ENCODE measurements at regions not wholly inside any gene's neighbourhood (a gene's known extent, or its start where the extent isn't known, plus 50 kb on each side); places are given as distances from the start of the nearest gene placed in this dataset.
A peak's percentile ranks its signal among the peaks of the same experiment; 100 is the strongest.

DNA sequence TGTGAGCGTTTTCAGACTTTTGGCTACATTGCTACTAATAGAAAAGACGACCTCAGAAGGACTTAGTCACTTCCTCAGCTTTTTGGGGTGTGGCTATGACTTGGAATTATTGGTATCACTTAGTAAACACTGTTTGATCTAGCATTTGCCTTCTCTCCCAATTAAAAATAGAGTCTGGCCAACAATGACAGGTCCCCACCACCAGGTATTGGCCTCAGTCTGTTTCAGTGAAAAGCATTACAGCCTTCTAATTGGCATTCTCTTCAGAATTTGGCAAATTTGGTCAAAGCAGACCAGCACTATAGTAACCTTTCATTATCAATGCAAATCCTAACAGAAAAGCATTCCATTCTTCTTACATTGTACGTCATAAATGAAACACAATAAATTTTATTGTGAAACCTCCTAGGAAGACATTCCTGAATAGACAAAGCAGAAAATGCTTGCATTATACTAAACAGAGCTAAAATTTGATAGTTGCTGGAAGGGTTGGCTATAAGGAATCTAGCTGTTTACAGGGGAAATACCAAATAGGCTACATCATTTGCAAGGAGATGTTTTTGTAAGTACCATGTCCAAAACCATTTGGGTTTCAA lies 613.9 kb downstream of the IRS1 start:
- Mint-ChIP-seq H3K4me1 (peaks cover 11% of the 10 kb centered on the region), H3K4me3 (no peak overlapping the region), H3K36me3 (ENCODE audit: low read depth) (no peaks in the 10 kb centered on the region), H3K27ac (no peak overlapping the region), H3K27me3 (ENCODE audit: insufficient read depth, low read depth, poor library complexity) (peaks cover under 1% of the 10 kb centered on the region), H3K9me3 (no peaks in the 10 kb centered on the region; the same call in 2 of the 3 replicates)
- Histone ChIP-seq H3K4me1 (ENCODE audit: insufficient read depth) (peaks cover 14% of the 10 kb centered on the region), H3K27ac (ENCODE audit: low read depth) (no peak overlapping the region), H3K4me3 (no peak overlapping the region), H3K9me2 (ENCODE audit: insufficient read depth) (0 out of 2 replicates have a peak, but pooled peaks cover 4% of the 10 kb centered on the region), H3K27me3 (ENCODE audit: insufficient read depth) (no peaks in the 10 kb centered on the region), H3K79me2 (replicated peaks; ENCODE audit: insufficient read depth) (no peaks in the 10 kb centered on the region), H3K36me3 (ENCODE audit: insufficient read depth) (no peaks in the 10 kb centered on the region), H2AFZ (peak overlapping the region; percentile 70; the same call in 1 of the 2 replicates), H3K4me2 (no peak overlapping the region), H3F3A (replicated peaks; ENCODE audit: low read depth) (no peaks in the 10 kb centered on the region), H4K20me1 (replicated peaks; ENCODE audit: insufficient read depth) (no peaks in the 10 kb centered on the region)
- TF ChIP-seq NANOG (IDR thresholded peaks at IDR 0.05; ENCODE audit: borderline replicate concordance) (no peak), STAT1 (IDR thresholded peaks at IDR 0.05; ENCODE audit: unreplicated experiment) (no peak), EZH2 (IDR thresholded peaks at IDR 0.05; ENCODE audit: low read depth, unreplicated experiment) (no peak), JUNB (IDR thresholded peaks at IDR 0.05; ENCODE audit: unreplicated experiment) (no peak), REST (IDR thresholded peaks at IDR 0.05; ENCODE audit: unreplicated experiment) (no peak), ZNF114 (CRISPR knock-in tag; IDR thresholded peaks at IDR 0.05) (no peak), POLR2AphosphoS5 (IDR thresholded peaks at IDR 0.05; ENCODE audit: low read depth) (no peak), CREB1 (CRISPR knock-in tag; IDR thresholded peaks at IDR 0.05; ENCODE audit: low read depth) (no peak), EZH2phosphoT487 (IDR thresholded peaks at IDR 0.05; ENCODE audit: unreplicated experiment) (no peak), ZNF331 (CRISPR knock-in tag; IDR thresholded peaks at IDR 0.05; ENCODE audit: low read depth) (no peak)
- TF ChIP-seq, protein P1, sequence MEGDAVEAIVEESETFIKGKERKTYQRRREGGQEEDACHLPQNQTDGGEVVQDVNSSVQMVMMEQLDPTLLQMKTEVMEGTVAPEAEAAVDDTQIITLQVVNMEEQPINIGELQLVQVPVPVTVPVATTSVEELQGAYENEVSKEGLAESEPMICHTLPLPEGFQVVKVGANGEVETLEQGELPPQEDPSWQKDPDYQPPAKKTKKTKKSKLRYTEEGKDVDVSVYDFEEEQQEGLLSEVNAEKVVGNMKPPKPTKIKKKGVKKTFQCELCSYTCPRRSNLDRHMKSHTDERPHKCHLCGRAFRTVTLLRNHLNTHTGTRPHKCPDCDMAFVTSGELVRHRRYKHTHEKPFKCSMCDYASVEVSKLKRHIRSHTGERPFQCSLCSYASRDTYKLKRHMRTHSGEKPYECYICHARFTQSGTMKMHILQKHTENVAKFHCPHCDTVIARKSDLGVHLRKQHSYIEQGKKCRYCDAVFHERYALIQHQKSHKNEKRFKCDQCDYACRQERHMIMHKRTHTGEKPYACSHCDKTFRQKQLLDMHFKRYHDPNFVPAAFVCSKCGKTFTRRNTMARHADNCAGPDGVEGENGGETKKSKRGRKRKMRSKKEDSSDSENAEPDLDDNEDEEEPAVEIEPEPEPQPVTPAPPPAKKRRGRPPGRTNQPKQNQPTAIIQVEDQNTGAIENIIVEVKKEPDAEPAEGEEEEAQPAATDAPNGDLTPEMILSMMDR (conservative IDR thresholded peaks at IDR 0.05; ENCODE audit: low read depth in 2 of 2): no peak
- TF ChIP-seq, protein P2, sequence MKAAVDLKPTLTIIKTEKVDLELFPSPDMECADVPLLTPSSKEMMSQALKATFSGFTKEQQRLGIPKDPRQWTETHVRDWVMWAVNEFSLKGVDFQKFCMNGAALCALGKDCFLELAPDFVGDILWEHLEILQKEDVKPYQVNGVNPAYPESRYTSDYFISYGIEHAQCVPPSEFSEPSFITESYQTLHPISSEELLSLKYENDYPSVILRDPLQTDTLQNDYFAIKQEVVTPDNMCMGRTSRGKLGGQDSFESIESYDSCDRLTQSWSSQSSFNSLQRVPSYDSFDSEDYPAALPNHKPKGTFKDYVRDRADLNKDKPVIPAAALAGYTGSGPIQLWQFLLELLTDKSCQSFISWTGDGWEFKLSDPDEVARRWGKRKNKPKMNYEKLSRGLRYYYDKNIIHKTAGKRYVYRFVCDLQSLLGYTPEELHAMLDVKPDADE (IDR thresholded peaks at IDR 0.05): no peak
- TF ChIP-seq, protein P3, sequence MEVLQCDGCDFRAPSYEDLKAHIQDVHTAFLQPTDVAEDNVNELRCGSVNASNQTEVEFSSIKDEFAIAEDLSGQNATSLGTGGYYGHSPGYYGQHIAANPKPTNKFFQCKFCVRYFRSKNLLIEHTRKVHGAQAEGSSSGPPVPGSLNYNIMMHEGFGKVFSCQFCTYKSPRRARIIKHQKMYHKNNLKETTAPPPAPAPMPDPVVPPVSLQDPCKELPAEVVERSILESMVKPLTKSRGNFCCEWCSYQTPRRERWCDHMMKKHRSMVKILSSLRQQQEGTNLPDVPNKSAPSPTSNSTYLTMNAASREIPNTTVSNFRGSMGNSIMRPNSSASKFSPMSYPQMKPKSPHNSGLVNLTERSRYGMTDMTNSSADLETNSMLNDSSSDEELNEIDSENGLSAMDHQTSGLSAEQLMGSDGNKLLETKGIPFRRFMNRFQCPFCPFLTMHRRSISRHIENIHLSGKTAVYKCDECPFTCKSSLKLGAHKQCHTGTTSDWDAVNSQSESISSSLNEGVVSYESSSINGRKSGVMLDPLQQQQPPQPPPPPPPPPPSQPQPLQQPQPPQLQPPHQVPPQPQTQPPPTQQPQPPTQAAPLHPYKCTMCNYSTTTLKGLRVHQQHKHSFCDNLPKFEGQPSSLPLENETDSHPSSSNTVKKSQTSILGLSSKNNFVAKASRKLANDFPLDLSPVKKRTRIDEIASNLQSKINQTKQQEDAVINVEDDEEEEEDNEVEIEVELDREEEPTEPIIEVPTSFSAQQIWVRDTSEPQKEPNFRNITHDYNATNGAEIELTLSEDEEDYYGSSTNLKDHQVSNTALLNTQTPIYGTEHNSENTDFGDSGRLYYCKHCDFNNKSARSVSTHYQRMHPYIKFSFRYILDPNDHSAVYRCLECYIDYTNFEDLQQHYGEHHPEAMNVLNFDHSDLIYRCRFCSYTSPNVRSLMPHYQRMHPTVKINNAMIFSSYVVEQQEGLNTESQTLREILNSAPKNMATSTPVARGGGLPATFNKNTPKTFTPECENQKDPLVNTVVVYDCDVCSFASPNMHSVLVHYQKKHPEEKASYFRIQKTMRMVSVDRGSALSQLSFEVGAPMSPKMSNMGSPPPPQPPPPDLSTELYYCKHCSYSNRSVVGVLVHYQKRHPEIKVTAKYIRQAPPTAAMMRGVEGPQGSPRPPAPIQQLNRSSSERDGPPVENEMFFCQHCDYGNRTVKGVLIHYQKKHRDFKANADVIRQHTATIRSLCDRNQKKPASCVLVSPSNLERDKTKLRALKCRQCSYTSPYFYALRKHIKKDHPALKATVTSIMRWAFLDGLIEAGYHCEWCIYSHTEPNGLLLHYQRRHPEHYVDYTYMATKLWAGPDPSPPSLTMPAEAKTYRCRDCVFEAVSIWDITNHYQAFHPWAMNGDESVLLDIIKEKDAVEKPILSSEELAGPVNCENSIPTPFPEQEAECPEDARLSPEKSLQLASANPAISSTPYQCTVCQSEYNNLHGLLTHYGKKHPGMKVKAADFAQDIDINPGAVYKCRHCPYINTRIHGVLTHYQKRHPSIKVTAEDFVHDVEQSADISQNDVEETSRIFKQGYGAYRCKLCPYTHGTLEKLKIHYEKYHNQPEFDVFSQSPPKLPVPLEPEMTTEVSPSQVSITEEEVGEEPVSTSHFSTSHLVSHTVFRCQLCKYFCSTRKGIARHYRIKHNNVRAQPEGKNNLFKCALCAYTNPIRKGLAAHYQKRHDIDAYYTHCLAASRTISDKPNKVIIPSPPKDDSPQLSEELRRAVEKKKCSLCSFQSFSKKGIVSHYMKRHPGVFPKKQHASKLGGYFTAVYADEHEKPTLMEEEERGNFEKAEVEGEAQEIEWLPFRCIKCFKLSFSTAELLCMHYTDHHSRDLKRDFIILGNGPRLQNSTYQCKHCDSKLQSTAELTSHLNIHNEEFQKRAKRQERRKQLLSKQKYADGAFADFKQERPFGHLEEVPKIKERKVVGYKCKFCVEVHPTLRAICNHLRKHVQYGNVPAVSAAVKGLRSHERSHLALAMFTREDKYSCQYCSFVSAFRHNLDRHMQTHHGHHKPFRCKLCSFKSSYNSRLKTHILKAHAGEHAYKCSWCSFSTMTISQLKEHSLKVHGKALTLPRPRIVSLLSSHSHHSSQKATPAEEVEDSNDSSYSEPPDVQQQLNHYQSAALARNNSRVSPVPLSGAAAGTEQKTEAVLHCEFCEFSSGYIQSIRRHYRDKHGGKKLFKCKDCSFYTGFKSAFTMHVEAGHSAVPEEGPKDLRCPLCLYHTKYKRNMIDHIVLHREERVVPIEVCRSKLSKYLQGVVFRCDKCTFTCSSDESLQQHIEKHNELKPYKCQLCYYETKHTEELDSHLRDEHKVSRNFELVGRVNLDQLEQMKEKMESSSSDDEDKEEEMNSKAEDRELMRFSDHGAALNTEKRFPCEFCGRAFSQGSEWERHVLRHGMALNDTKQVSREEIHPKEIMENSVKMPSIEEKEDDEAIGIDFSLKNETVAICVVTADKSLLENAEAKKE (CRISPR knock-in tag; IDR thresholded peaks at IDR 0.05): no peak
- no peak for ATAC-seq
- no peak for DNase-seq (ENCODE audit: low spot score)
